Chondrocyte (in vitro differentiated cells): ENCODE measurements at regions not wholly inside any gene's neighbourhood (a gene's known extent, or its start where the extent isn't known, plus 50 kb on each side); places are given as distances from the start of the nearest gene placed in this dataset.
"Not testable (repeated sequence)": the region's sequence is repeated elsewhere in the genome, so short reads cannot be mapped to it uniquely, and the experiment has no call there.

Experiments
- DNase-seq: peaks from one replicate; pipeline ENCODE4 v3.0.0; 2021; ENCODE audit warnings: mixed read lengths, low spot score
- H3K27ac Mint-ChIP-seq: one replicate; pipeline ENCODE4 v1.8.0; 2021; ENCODE audit warnings: mild to moderate bottlenecking, moderate library complexity, mixed read lengths; ENCODE audit not compliant: unreplicated experiment
- H3K27me3 Mint-ChIP-seq: 2 replicates; pipeline ENCODE4 v1.8.0; 2021; ENCODE audit warnings: low read depth, mixed read lengths
- H3K36me3 Mint-ChIP-seq: 2 replicates; pipeline ENCODE4 v1.8.0; 2021; ENCODE audit warnings: low read depth, mixed read lengths
- H3K4me1 Mint-ChIP-seq: 2 replicates; pipeline ENCODE4 v1.8.0; 2021; ENCODE audit warnings: low read depth, mild to moderate bottlenecking, mixed read lengths
- H3K4me3 Mint-ChIP-seq: one replicate; pipeline ENCODE4 v1.8.0; 2021; ENCODE audit warnings: mild to moderate bottlenecking, moderate library complexity, mixed read lengths; ENCODE audit not compliant: unreplicated experiment
- H3K9me3 Mint-ChIP-seq: 2 replicates; pipeline ENCODE4 v1.8.0; 2021; ENCODE audit warnings: low read depth, mixed read lengths
- TF ChIP-seq, protein P1 (sequence below): fragments of 200-600 bp; sonication (generic); IDR thresholded peaks from 2 replicates; pipeline ENCODE4 v1.5.0; 2021; ENCODE audit warnings: antibody characterized with exemption, mild to moderate bottlenecking, moderate library complexity

DNA sequence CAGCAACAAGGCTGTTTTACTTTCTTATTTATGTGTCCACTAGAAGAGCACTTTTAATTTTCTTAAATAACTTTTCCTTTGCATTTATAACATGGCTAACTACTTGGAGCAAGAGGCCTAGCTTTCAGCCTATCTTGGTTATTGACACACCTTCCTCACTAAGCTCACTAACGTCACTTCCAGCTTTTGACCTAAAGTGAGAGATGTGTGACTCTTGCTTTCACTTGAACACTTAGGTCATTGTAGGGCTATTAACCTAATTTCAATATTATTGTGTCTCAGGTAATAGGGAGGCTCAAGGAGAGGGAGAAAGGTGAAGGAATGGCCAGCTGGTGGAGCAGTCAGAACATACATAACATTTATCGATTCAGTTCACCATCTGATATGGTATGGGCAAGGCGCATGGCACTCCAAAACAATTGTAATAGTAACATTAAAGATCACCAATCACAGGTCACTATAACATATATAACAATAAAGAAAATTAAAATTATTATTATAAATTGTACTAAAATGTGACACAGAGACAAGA lies 95.0 kb upstream of the FAM20C start:
- H3K27ac Mint-ChIP-seq: no peak overlapping the region
- no peaks in the 10 kb centered on the region for H3K9me3 Mint-ChIP-seq
- H3K4me3 Mint-ChIP-seq: no peak overlapping the region
- peaks cover 15% of the 10 kb centered on the region for H3K27me3 Mint-ChIP-seq
- H3K36me3 Mint-ChIP-seq: no peaks in the 10 kb centered on the region
- H3K4me1 Mint-ChIP-seq: peaks cover 22% of the 10 kb centered on the region
- TF ChIP-seq, protein P1, sequence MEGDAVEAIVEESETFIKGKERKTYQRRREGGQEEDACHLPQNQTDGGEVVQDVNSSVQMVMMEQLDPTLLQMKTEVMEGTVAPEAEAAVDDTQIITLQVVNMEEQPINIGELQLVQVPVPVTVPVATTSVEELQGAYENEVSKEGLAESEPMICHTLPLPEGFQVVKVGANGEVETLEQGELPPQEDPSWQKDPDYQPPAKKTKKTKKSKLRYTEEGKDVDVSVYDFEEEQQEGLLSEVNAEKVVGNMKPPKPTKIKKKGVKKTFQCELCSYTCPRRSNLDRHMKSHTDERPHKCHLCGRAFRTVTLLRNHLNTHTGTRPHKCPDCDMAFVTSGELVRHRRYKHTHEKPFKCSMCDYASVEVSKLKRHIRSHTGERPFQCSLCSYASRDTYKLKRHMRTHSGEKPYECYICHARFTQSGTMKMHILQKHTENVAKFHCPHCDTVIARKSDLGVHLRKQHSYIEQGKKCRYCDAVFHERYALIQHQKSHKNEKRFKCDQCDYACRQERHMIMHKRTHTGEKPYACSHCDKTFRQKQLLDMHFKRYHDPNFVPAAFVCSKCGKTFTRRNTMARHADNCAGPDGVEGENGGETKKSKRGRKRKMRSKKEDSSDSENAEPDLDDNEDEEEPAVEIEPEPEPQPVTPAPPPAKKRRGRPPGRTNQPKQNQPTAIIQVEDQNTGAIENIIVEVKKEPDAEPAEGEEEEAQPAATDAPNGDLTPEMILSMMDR: no peak
- no peak for DNase-seq

DNA sequence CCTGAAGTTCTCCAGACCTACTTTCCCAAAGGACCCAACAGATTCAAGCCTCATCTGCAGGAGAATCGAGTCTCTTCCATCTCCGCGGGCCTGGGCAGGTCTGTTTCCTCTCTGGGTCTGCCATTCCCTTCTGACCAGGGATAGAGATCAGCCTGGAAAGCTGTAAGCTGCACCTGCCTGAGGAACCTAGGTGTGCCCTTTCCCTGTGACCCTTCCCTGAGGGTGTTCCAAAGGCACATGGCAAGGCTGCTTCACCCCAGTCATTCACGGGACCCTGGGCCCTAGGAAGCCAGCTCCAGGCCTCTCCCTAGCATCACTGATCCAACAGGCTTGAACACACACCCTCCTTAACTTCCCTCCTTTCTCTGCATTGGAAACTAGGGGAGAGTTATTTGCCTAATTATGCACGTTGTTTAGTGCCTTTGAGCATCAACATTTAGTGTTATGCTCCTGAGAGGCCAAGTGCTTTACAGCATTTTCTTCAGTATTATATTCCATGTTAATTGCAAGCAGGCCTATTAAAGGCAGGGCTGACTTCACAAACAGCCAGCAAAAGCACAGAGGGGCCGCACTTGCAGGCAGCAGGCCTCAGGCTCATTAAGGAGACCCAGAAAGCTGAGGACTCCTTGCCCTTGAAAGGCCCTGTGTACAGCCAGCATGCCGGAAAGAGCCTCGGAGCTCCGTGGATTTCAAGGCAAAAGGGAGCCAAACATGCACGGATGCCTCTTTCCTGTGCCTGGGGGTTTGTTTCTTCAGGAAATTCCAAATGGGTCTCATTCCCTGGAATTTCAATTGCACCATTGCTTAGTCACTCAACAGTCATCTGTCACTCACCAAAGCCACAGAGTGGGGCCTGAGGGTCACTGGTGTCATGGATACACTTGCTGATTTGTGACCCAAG lies 91.0 kb upstream of the FAM20C start:
- H3K4me3 Mint-ChIP-seq: no peak overlapping the region
- no peaks in the 10 kb centered on the region for H3K9me3 Mint-ChIP-seq
- peaks cover 9% of the 10 kb centered on the region for H3K27me3 Mint-ChIP-seq
- H3K27ac Mint-ChIP-seq: peak overlapping the region; percentile 67
- DNase-seq: no peak
- H3K4me1 Mint-ChIP-seq: peaks cover 23% of the 10 kb centered on the region
- no peaks in the 10 kb centered on the region for H3K36me3 Mint-ChIP-seq
- TF ChIP-seq, protein P1: no peak

DNA sequence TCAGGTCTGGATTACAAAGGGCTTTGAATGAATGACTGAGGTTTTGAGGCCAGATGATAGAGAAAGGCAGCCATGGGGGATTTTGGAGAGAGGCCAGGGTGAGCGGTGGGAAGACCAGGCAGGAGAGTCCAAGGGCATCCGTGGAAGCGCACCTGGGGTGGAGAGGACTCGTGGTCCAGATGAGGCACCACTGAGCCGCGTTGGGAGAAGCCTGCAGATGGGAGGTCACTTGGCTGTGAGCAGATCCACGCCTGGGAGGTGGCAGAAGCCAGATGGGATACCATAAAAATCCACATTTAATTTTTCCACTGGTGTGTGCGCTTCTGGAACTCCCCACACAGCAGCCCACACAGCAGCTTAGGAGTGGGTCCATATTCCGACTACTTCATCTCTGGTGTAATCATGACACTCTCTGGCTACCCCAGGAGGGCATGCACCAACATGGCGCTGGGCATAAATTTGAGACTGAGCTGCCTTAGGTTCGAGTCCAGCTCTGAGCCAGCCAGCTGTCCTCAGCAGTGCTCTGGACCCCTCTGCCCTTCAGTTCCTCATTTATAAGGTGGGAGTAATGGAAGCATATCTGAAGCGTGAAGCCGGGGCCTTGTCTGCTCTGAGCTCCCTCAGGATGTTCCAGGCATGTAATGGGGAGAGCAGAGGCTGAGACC lies 90.2 kb upstream of the FAM20C start:
- H3K36me3 Mint-ChIP-seq: no peaks in the 10 kb centered on the region
- peak overlapping the region; percentile 67 for H3K27ac Mint-ChIP-seq
- H3K4me3 Mint-ChIP-seq: no peak overlapping the region
- no peaks in the 10 kb centered on the region for H3K9me3 Mint-ChIP-seq
- H3K27me3 Mint-ChIP-seq: peaks cover 9% of the 10 kb centered on the region
- DNase-seq: no peak
- TF ChIP-seq, protein P1: no peak
- peaks cover 23% of the 10 kb centered on the region for H3K4me1 Mint-ChIP-seq

DNA sequence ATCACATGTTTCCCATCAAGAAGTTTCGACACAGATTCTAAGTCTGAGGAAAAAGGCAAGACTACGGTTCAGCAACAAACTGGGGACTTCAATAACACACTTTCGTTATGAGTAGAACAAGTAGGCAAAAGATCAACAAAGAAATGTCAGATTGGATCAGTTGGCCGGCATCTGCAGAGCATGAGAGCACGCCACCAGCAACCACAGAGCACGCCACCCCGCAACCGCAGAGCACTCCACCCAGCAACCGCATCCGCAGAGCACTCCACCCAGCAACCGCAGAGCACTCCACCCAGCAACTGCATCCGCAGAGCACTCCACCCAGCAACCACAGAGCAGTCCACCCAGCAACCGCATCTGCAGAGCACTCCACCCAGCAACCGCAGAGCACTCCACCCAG lies 89.7 kb upstream of the FAM20C start:
- Mint-ChIP-seq H3K4me1 (peaks cover 23% of the 10 kb centered on the region), H3K4me3 (no peak overlapping the region), H3K27ac (peak overlapping the region; percentile 43), H3K27me3 (peaks cover 9% of the 10 kb centered on the region), H3K9me3 (no peaks in the 10 kb centered on the region), H3K36me3 (no peaks in the 10 kb centered on the region)
- TF ChIP-seq, protein P1: no peak
- DNase-seq: no peak

DNA sequence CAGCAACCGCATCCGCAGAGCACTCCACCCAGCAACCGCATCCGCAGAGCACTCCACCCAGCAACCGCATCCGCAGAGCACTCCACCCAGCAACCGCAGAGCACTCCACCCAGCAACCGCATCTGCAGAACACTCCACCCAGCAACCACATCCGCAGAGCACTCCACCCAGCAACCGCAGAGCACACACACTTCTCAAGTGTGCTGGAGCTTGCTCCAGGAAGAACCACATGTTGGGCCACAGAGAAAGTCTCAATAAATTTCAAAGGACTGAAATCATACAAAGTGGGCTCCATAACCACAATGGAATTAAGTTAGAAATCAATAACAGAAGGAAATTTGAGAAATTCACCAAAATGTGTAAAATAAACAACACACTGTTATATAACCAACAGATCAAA lies 88.4 kb upstream of the FAM20C start:
- not testable (repeated sequence) for H3K36me3 Mint-ChIP-seq, H3K4me3 Mint-ChIP-seq, H3K27ac Mint-ChIP-seq, H3K9me3 Mint-ChIP-seq, DNase-seq
- Mint-ChIP-seq H3K4me1 (peaks cover 23% of the 10 kb centered on the region), H3K27me3 (peaks cover 12% of the 10 kb centered on the region)
